Endothelial cell of umbilical vein (primary cell): ENCODE measurements at regions not wholly inside any gene's neighbourhood (a gene's known extent, or its start where the extent isn't known, plus 50 kb on each side); places are given as distances from the start of the nearest gene placed in this dataset.

Experiments used
- BruUV-seq: library from RNA; stranded (reverse); fragments of 400-500 nt; replicated peaks from 2 replicates; lab custom pipeline; 2021; lab: Mats Ljungman, UMichigan
- CTCF ChIA-PET: fragments of 300-600, 350-600 bp; sonication (Branson Sonifier 250); formaldehyde crosslinking; loops from one replicate; lab custom pipeline; 2021; ENCODE audit warnings: antibody characterized with exemption, inconsistent platforms; lab: Charles Lee
- POLR2A ChIA-PET: fragments of 300-600, 350-600 bp; sonication (Branson Sonifier 250); formaldehyde crosslinking; loops from one replicate; lab custom pipeline; 2021; ENCODE audit warnings: antibody characterized with exemption, inconsistent platforms; lab: Charles Lee
- DNase-seq: peaks from one replicate; pipeline ENCODE4 v3.0.0-alpha.2; 2011; ENCODE audit warnings: low read depth, low spot score
- FAIRE-seq: peaks from 2 replicates; lab custom pipeline; 2011; peaks lifted over from hg19 to GRCh38; lab: Jason Lieb, UNC
- H2AFZ ChIP-seq: 2 replicates; pipeline ENCODE4 v1.6.0; 2012; ENCODE audit warnings: low read depth, low read length, control low read depth, inconsistent platforms
- H3K27ac ChIP-seq: 2 replicates; pipeline ENCODE4 v1.5.1; 2011; ENCODE audit warnings: low read depth, mild to moderate bottlenecking, control low read depth, low read length, moderate library complexity; ENCODE audit not compliant: insufficient read depth
- H3K27me3 ChIP-seq, 2 experiments: 2 replicates each; pipeline versions ENCODE4 v1.6.0 to v1.6.1; 2011; ENCODE audit warnings: low read length in 2 of 2, mixed read lengths in 1 of 2; ENCODE audit not compliant: control insufficient read depth in 2 of 2, insufficient read depth in 2 of 2
- H3K36me3 ChIP-seq, 2 experiments: 2 replicates in 1 of 2; 3 replicates in 1 of 2; pipeline ENCODE4 v1.5.1; 2011; ENCODE audit warnings: low read length in 2 of 2, mild to moderate bottlenecking in 1 of 2, moderate library complexity in 1 of 2; ENCODE audit not compliant: control insufficient read depth in 2 of 2, insufficient read depth in 2 of 2; ENCODE audit errors: extremely low read depth in 1 of 2
- H3K4me1 ChIP-seq: 3 replicates; pipeline ENCODE4 v1.5.1; 2011; ENCODE audit warnings: mild to moderate bottlenecking, low read length; ENCODE audit not compliant: control insufficient read depth, insufficient read depth; ENCODE audit errors: extremely low read depth
- H3K4me2 ChIP-seq: 2 replicates; pipeline ENCODE4 v1.6.1; 2011; ENCODE audit warnings: low read length, control low read depth, mixed read lengths; ENCODE audit not compliant: insufficient read depth
- H3K4me3 ChIP-seq, 3 experiments: fragments of 200-600 bp in 1 of 3; sonication (generic), shearing (Covaris generic) in 1 of 3; replicated peaks in 1 of 3; 2 replicates each; pipeline ENCODE4 v1.5.1; 2011 to 2016; ENCODE audit warnings: control low read depth in 3 of 3, low read length in 3 of 3, mild to moderate bottlenecking in 2 of 3, inconsistent platforms in 1 of 3, low read depth in 1 of 3, moderate library complexity in 1 of 3; ENCODE audit not compliant: insufficient read depth in 1 of 3
- H3K79me2 ChIP-seq: 2 replicates; pipeline ENCODE4 v1.6.0; 2012; ENCODE audit warnings: low read length, inconsistent platforms; ENCODE audit not compliant: control insufficient read depth, insufficient read depth
- H3K9ac ChIP-seq: replicated peaks from 2 replicates; pipeline ENCODE3; 2011; ENCODE audit warnings: low read length, control low read depth; ENCODE audit not compliant: insufficient read depth; ENCODE audit errors: extremely low read depth
- H3K9me1 ChIP-seq: replicated peaks from 3 replicates; pipeline ENCODE4 v1.6.0; 2011; ENCODE audit warnings: mild to moderate bottlenecking, low read length; ENCODE audit not compliant: control insufficient read depth, insufficient read depth; ENCODE audit errors: extremely low read depth
- H3K9me3 ChIP-seq: replicated peaks from 2 replicates; pipeline ENCODE4 v1.5.1; 2012; ENCODE audit warnings: low read length, inconsistent platforms; ENCODE audit not compliant: control insufficient read depth, insufficient read depth
- H4K20me1 ChIP-seq: replicated peaks from 2 replicates; pipeline ENCODE3; 2011; ENCODE audit warnings: mild to moderate bottlenecking, low read length; ENCODE audit not compliant: control insufficient read depth, insufficient read depth; ENCODE audit errors: extremely low read depth
- CTCF ChIP-seq, 2 donors: IDR thresholded peaks; 1 replicate in 1 of 2; 2 replicates in 1 of 2; pipeline ENCODE4 v1.5.1; 2011; ENCODE audit warnings: low read length in 2 of 2, mild to moderate bottlenecking in 2 of 2, moderate library complexity in 2 of 2, control low read depth in 1 of 2, inconsistent platforms in 1 of 2, low read depth in 1 of 2; ENCODE audit not compliant: insufficient read depth in 1 of 2; ENCODE audit errors: extremely low read depth in 1 of 2
- EZH2 ChIP-seq: IDR thresholded peaks from 2 replicates; pipeline ENCODE4 v1.6.1; 2012; ENCODE audit warnings: borderline replicate concordance, low read depth, mild to moderate bottlenecking, moderate library complexity, low read length, inconsistent platforms; ENCODE audit not compliant: severe bottlenecking
- FOS ChIP-seq: IDR thresholded peaks from 2 replicates; pipeline ENCODE4 v1.6.1; 2011; ENCODE audit warnings: mild to moderate bottlenecking, low read length, moderate library complexity, borderline replicate concordance; ENCODE audit not compliant: insufficient read depth
- GATA2 ChIP-seq: IDR thresholded peaks from 2 replicates; pipeline ENCODE4 v1.7.0; 2011; ENCODE audit warnings: low read depth, mild to moderate bottlenecking, moderate library complexity, mixed read lengths, low read length; ENCODE audit not compliant: insufficient read length, insufficient read depth
- JUN ChIP-seq: IDR thresholded peaks from 2 replicates; pipeline ENCODE4 v1.6.1; 2011; ENCODE audit warnings: borderline replicate concordance, low read depth; ENCODE audit not compliant: insufficient read length, insufficient read depth
- MAX ChIP-seq: IDR thresholded peaks from 2 replicates; pipeline ENCODE4 v1.6.1; 2011; ENCODE audit not compliant: insufficient read depth, insufficient read length
- MYC ChIP-seq: IDR thresholded peaks from one replicate; pipeline ENCODE4 v1.6.1; 2011; ENCODE audit warnings: mild to moderate bottlenecking, low read depth, low read length
- POLR2A ChIP-seq: IDR thresholded peaks from 2 replicates; pipeline ENCODE4 v1.6.1; 2012; ENCODE audit warnings: low read depth, mild to moderate bottlenecking, control low read depth, low read length
- POLR2AphosphoS5 ChIP-seq: IDR thresholded peaks from 2 replicates; pipeline ENCODE4 v1.6.1; 2012; ENCODE audit warnings: low read depth, mild to moderate bottlenecking, control low read depth, low read length, moderate library complexity; ENCODE audit not compliant: insufficient read depth
- dilution Hi-C: fragments of 300-500 bp; cut with MboI; formaldehyde crosslinking; loops from one replicate; pipeline ENCODE4 v1.15.0; 2019; ENCODE audit warnings: low sequenced_read_pairs; ENCODE audit not compliant: extremely low pct_ligation_motif_present
- intact Hi-C: fragments of 100-400 bp; cut with micrococcal nuclease; formaldehyde crosslinking; loops from one replicate; pipeline ENCODE4 v1.10.0; 2022

GRCh38 chr4:10278071-10278470 lies 161.5 kb upstream of the WDR1 start:
- Histone ChIP-seq H3K27me3 (no peaks in the 10 kb centered on the region), H3K9me3 (no peaks in the 10 kb centered on the region), H3K36me3 (no peaks in the 10 kb centered on the region), H3K9ac (no peak overlapping the region), H3K27ac (no peak overlapping the region), H3K9me1 (no peaks in the 10 kb centered on the region), H4K20me1 (no peaks in the 10 kb centered on the region), H3K4me1 (no peaks in the 10 kb centered on the region), H3K4me2 (no peak overlapping the region), H3K79me2 (no peaks in the 10 kb centered on the region), H2AFZ (no peak overlapping the region), H3K4me3 (no peak overlapping the region)
- no peak for TF ChIP-seq POLR2A
- no peak for TF ChIP-seq JUN
- TF ChIP-seq GATA2 = no peak
- TF ChIP-seq EZH2 = no peak
- TF ChIP-seq FOS = no peak
- no TSS peak for BruUV-seq
- dilution Hi-C loops (no loop called here), intact Hi-C loops (no loop called here)
- ChIA-PET POLR2A (no interaction called here), CTCF (interaction anchor here (1.4 kb wide), 1 partner anchor 9 kb away, joined by 4 read pairs; no protein-coding TSS in a partner anchor)
- DNase-seq = no peak
- FAIRE-seq = no peak

GRCh38 chr4:10276152-10276551 lies 159.6 kb upstream of the WDR1 start:
- TF ChIP-seq POLR2AphosphoS5 = no peak
- TF ChIP-seq EZH2 = no peak
- TF ChIP-seq MAX = no peak
- no peak for TF ChIP-seq GATA2
- no peak for TF ChIP-seq FOS
- no peak for TF ChIP-seq MYC
- no peak for TF ChIP-seq POLR2A
- no peak for TF ChIP-seq JUN
- no peak for TF ChIP-seq CTCF (IDR thresholded peaks at IDR 0.05; ENCODE audit: extremely low read depth in 1 of 2, insufficient read depth in 1 of 2, low read depth in 1 of 2, low read length in 2 of 2)
- H3K9me1 ChIP-seq = no peaks in the 10 kb centered on the region
- no peak overlapping the region for H3K9ac ChIP-seq
- H3K4me1 ChIP-seq = no peaks in the 10 kb centered on the region
- H2AFZ ChIP-seq = no peak overlapping the region
- intact Hi-C loops (no loop called here), dilution Hi-C loops (no loop called here)
- no peak overlapping the region for H3K4me2 ChIP-seq
- DNase-seq = no peak
- CTCF ChIA-PET = no interaction called here
- POLR2A ChIA-PET = no interaction called here
- no peaks in the 10 kb centered on the region for H4K20me1 ChIP-seq
- no peaks in the 10 kb centered on the region for H3K36me3 ChIP-seq
- FAIRE-seq = no peak
- H3K27ac ChIP-seq = no peak overlapping the region
- no TSS peak for BruUV-seq
- H3K9me3 ChIP-seq = no peaks in the 10 kb centered on the region
- no peaks in the 10 kb centered on the region for H3K79me2 ChIP-seq
- no peak overlapping the region for H3K4me3 ChIP-seq
- H3K27me3 ChIP-seq = no peaks in the 10 kb centered on the region
